HCT116 (cell line): ENCODE measurements at regions not wholly inside any gene's neighbourhood (a gene's known extent, or its start where the extent isn't known, plus 50 kb on each side); places are given as distances from the start of the nearest gene placed in this dataset.

Experiments
- ATAC-seq: fragments of 200-7000 bp; cut with Tn5 transposase; 2 replicates; pipeline ENCODE4 v1.9.1; 2020; ENCODE audit warnings: mild to moderate bottlenecking, moderate library complexity
- BruUV-seq: library from RNA; stranded (reverse); fragments of 400-500 nt; replicated peaks from 2 replicates; lab custom pipeline; 2021; lab: Mats Ljungman, UMichigan
- CTCF ChIA-PET: fragments of 300-600 bp; sonication (Branson Sonifier 250); formaldehyde crosslinking; loops from one replicate; lab custom pipeline; 2021; ENCODE audit warnings: antibody characterized with exemption; lab: Charles Lee
- POLR2A ChIA-PET: fragments of 300-600, 350-600 bp; sonication (Branson Sonifier 250); formaldehyde crosslinking; loops from one replicate; lab custom pipeline; 2021; ENCODE audit warnings: antibody characterized with exemption; lab: Charles Lee
- RAD21 ChIA-PET, 2 experiments: fragments of 300-600 bp; sonication (Branson Sonifier 250); formaldehyde crosslinking; loops; one replicate each; lab custom pipeline; 2023; ENCODE audit warnings: low total read pairs in 2 of 2; ENCODE audit not compliant: uncharacterized antibody in 2 of 2, unreplicated experiment in 2 of 2, low non-redundant PET in 1 of 2; lab: Charles Lee
- DNase-seq: peaks from one replicate; pipeline ENCODE4 v3.0.0-alpha.2; 2010; ENCODE audit warnings: low read depth, low spot score
- H2AFZ ChIP-seq: fragments of 200-600 bp; shearing (Covaris generic), sonication (generic); 2 replicates; pipeline ENCODE4 v1.6.1; 2017; ENCODE audit warnings: low read depth, mixed run types, mixed read lengths, antibody characterized with exemption, low read length; ENCODE audit not compliant: poor library complexity, severe bottlenecking
- H3K27ac ChIP-seq: 2 replicates; pipeline ENCODE4 v1.5.1; 2012; ENCODE audit warnings: low read depth, low read length
- H3K27me3 ChIP-seq: fragments of 200-600 bp; sonication (generic); 2 replicates; pipeline ENCODE4 v1.6.1; 2016; ENCODE audit warnings: mixed run types, low read length, mixed read lengths; ENCODE audit not compliant: insufficient read depth
- H3K36me3 ChIP-seq, 2 experiments: fragments of 200-500 bp in 1 of 2; fragments of 200-600 bp in 1 of 2; sonication (Bioruptor generic) in 1 of 2; sonication (generic) in 1 of 2; 2 replicates each; pipeline versions ENCODE4 v1.5.1 to v1.6.1; 2014 to 2016; ENCODE audit warnings: low read length in 2 of 2, inconsistent platforms in 1 of 2, mixed read lengths in 1 of 2, mixed run types in 1 of 2; ENCODE audit not compliant: insufficient read depth in 2 of 2, control insufficient read depth in 1 of 2
- H3K4me1 ChIP-seq, 2 experiments: fragments of 200-600 bp in 1 of 2; sonication (generic) in 1 of 2; 2 replicates each; pipeline versions ENCODE4 v1.5.1 to v1.6.1; 2012 to 2017; ENCODE audit warnings: low read length in 2 of 2, inconsistent platforms in 1 of 2, mild to moderate bottlenecking in 1 of 2, mixed read lengths in 1 of 2, mixed run types in 1 of 2, moderate library complexity in 1 of 2; ENCODE audit not compliant: insufficient read depth in 2 of 2, control insufficient read depth in 1 of 2
- H3K4me2 ChIP-seq: fragments of 200-600 bp; sonication (generic); 2 replicates; pipeline ENCODE4 v1.6.1; 2017; ENCODE audit warnings: mixed run types, low read length, mixed read lengths
- H3K4me3 ChIP-seq, 2 experiments: fragments of 200-600 bp in 1 of 2; sonication (generic) in 1 of 2; replicated peaks in 1 of 2; 2 replicates each; pipeline ENCODE4 v1.5.1; 2011 to 2016; ENCODE audit warnings: low read length in 2 of 2, control low read depth in 1 of 2, low read depth in 1 of 2, mild to moderate bottlenecking in 1 of 2, mixed read lengths in 1 of 2, mixed run types in 1 of 2
- H3K79me2 ChIP-seq: fragments of 200-600 bp; sonication (generic); 2 replicates; pipeline ENCODE4 v1.6.1; 2017; ENCODE audit warnings: mild to moderate bottlenecking, mixed run types, low read length, moderate library complexity, mixed read lengths; ENCODE audit not compliant: insufficient read depth
- H3K9ac ChIP-seq: fragments of 200-600 bp; sonication (generic); 2 replicates; pipeline ENCODE4 v1.6.1; 2016; ENCODE audit warnings: low read length, mixed read lengths
- H3K9me2 ChIP-seq: fragments of 200-600 bp; sonication (generic), shearing (Covaris generic); 2 replicates; pipeline ENCODE4 v1.6.1; 2017; ENCODE audit warnings: mixed run types, mild to moderate bottlenecking, moderate library complexity; ENCODE audit not compliant: insufficient read depth
- H3K9me3 ChIP-seq, 2 experiments: fragments of 200-500 bp in 1 of 2; fragments of 200-600 bp in 1 of 2; sonication (Bioruptor generic) in 1 of 2; sonication (generic) in 1 of 2; 2 replicates each; pipeline ENCODE4 v1.6.1; 2014 to 2017; ENCODE audit warnings: low read length in 2 of 2, mixed read lengths in 2 of 2, inconsistent platforms in 1 of 2, low read depth in 1 of 2, mild to moderate bottlenecking in 1 of 2, mixed run types in 1 of 2, moderate library complexity in 1 of 2; ENCODE audit not compliant: control insufficient read depth in 1 of 2, insufficient read depth in 1 of 2
- H4K20me1 ChIP-seq: fragments of 200-600 bp; sonication (generic), shearing (Covaris generic); 2 replicates; pipeline ENCODE4 v1.6.1; 2017; ENCODE audit warnings: mixed run types, mild to moderate bottlenecking, moderate library complexity; ENCODE audit not compliant: insufficient read depth
- CBX3 ChIP-seq: IDR thresholded peaks from 2 replicates; pipeline ENCODE4 v1.6.1; 2012; ENCODE audit warnings: low read depth
- CEBPB ChIP-seq: IDR thresholded peaks from 2 replicates; pipeline ENCODE4 v1.6.1; 2012; ENCODE audit warnings: low read depth
- EGR1 ChIP-seq: IDR thresholded peaks from 2 replicates; pipeline ENCODE4 v1.6.1; 2012; ENCODE audit warnings: low read depth
- EZH2 ChIP-seq: fragments of 200-600 bp; sonication (generic); IDR thresholded peaks from 2 replicates; pipeline ENCODE4 v1.6.1; 2017; ENCODE audit warnings: antibody characterized with exemption, mixed run types
- FOSL1 ChIP-seq: IDR thresholded peaks from 2 replicates; pipeline ENCODE4 v1.6.1; 2012; ENCODE audit warnings: low read depth
- SIN3A ChIP-seq: IDR thresholded peaks from 2 replicates; pipeline ENCODE4 v1.6.1; 2012; ENCODE audit warnings: low read depth
- SP1 ChIP-seq: IDR thresholded peaks from 2 replicates; pipeline ENCODE4 v1.6.1; 2012; ENCODE audit warnings: low read depth
- TCF7L2 ChIP-seq: IDR thresholded peaks from 2 replicates; pipeline ENCODE4 v1.7.0; 2011; ENCODE audit warnings: borderline replicate concordance, inconsistent platforms; ENCODE audit not compliant: insufficient read depth, insufficient read length; ENCODE audit errors: extremely low read depth
- intact Hi-C: fragments of 100-400 bp; cut with micrococcal nuclease; formaldehyde crosslinking; loops from 2 replicates; pipeline ENCODE4 v1.10.0; 2022
- TF ChIP-seq, protein P1 (sequence below): IDR thresholded peaks from 2 replicates; pipeline ENCODE4 v1.6.1; 2012; ENCODE audit warnings: low read depth

DNA sequence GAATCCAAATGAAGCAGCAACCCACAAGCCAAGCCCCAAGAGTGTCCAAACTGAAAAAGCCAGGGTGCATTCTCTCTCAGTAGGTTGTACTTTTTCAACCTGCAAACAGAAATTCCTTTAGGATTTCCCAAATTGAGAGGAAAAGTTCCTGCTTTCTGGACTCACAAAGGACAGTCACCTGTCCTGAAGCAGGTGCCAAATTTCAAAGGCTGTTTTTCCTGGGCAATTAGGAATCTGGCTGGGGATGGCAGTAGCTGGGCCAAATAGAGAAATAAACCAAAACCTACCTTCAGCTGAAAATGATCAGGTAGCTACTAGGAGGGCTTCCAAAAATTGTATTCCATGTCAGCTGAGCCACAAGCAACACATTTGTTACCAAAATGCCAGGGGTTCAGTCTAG lies 83.1 kb upstream of the TP63 start:
- Histone ChIP-seq H2AFZ (no peak overlapping the region), H3K27ac (no peak overlapping the region), H3K36me3 (no peaks in the 10 kb centered on the region), H3K9ac (no peak overlapping the region), H3K79me2 (no peaks in the 10 kb centered on the region), H3K4me2 (no peak overlapping the region), H4K20me1 (no peaks in the 10 kb centered on the region), H3K9me3 (peaks cover 0 to 10% of the 10 kb centered on the region in 2 experiments; a peak in 2 of 4 replicates), H3K4me3 (no peak overlapping the region), H3K27me3 (no peaks in the 10 kb centered on the region), H3K4me1 (no peaks in the 10 kb centered on the region), H3K9me2 (no peaks in the 10 kb centered on the region)
- ChIA-PET RAD21 (no interaction called here), CTCF (no interaction called here), POLR2A (no interaction called here)
- ATAC-seq: no peak
- intact Hi-C loops: no loop called here
- DNase-seq: no peak
- no TSS peak for BruUV-seq
- TF ChIP-seq EZH2 (no peak), FOSL1 (no peak), EGR1 (no peak), CEBPB (no peak), TCF7L2 (no peak), CBX3 (no peak)
- TF ChIP-seq, protein P1, sequence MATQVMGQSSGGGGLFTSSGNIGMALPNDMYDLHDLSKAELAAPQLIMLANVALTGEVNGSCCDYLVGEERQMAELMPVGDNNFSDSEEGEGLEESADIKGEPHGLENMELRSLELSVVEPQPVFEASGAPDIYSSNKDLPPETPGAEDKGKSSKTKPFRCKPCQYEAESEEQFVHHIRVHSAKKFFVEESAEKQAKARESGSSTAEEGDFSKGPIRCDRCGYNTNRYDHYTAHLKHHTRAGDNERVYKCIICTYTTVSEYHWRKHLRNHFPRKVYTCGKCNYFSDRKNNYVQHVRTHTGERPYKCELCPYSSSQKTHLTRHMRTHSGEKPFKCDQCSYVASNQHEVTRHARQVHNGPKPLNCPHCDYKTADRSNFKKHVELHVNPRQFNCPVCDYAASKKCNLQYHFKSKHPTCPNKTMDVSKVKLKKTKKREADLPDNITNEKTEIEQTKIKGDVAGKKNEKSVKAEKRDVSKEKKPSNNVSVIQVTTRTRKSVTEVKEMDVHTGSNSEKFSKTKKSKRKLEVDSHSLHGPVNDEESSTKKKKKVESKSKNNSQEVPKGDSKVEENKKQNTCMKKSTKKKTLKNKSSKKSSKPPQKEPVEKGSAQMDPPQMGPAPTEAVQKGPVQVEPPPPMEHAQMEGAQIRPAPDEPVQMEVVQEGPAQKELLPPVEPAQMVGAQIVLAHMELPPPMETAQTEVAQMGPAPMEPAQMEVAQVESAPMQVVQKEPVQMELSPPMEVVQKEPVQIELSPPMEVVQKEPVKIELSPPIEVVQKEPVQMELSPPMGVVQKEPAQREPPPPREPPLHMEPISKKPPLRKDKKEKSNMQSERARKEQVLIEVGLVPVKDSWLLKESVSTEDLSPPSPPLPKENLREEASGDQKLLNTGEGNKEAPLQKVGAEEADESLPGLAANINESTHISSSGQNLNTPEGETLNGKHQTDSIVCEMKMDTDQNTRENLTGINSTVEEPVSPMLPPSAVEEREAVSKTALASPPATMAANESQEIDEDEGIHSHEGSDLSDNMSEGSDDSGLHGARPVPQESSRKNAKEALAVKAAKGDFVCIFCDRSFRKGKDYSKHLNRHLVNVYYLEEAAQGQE: no peak

- DNase-seq: no peak
- intact Hi-C loops: no loop called here
- CTCF ChIA-PET: no interaction called here
These were observed 80.2 kb upstream of the TP63 start for GRCh38 chr3:189551007-189551406.

More at GRCh38 chr3:189551007-189551406, 80.2 kb upstream of the TP63 start:
- no peak for ATAC-seq
- Histone ChIP-seq H3K36me3 (no peaks in the 10 kb centered on the region), H3K4me2 (no peak overlapping the region), H3K27ac (no peak overlapping the region)
- TF ChIP-seq CEBPB: peak; percentile 45; the same call in 1 of the 2 replicates
- no peak for TF ChIP-seq SIN3A
- no peak for TF ChIP-seq SP1
- TF ChIP-seq CBX3: peak; percentile 58; the same call in 1 of the 2 replicates
- TF ChIP-seq, all 23 proteins: peak for 2
- H3K27me3 ChIP-seq: no peaks in the 10 kb centered on the region
- no peaks in the 10 kb centered on the region for H4K20me1 ChIP-seq
- no peak overlapping the region for H3K4me3 ChIP-seq
- H3K4me1 ChIP-seq: no peaks in the 10 kb centered on the region
- no peak overlapping the region for H3K9ac ChIP-seq
- H3K79me2 ChIP-seq: no peaks in the 10 kb centered on the region
- H2AFZ ChIP-seq: no peak overlapping the region
- H3K9me3 ChIP-seq: peaks cover 0 to 10% of the 10 kb centered on the region in 2 experiments; a peak in 2 of 4 replicates
- H3K9me2 ChIP-seq: no peaks in the 10 kb centered on the region
- BruUV-seq: no TSS peak
- RAD21 ChIA-PET: no interaction called here
- POLR2A ChIA-PET: no interaction called here
